ENCODE measurements at regions not wholly inside any gene's neighbourhood (a gene's known extent, or its start where the extent isn't known, plus 50 kb on each side); places are given as distances from the start of the nearest gene placed in this dataset.

GRCh38 chr15:93200081-93200836, 111.2 kb upstream of the RGMA start:
- TF ChIP-seq CTCF (IDR thresholded peaks at IDR 0.05 in 8 of 11, conservative IDR thresholded peaks at IDR 0.05 in 3 of 11) (no peak), POLR2A (IDR thresholded peaks at IDR 0.05) (no peak), POLR2AphosphoS5 (IDR thresholded peaks at IDR 0.05) (no peak)

All from spleen (tissue), 7 donors.